Liver (tissue), 8 donors: ENCODE measurements at regions not wholly inside any gene's neighbourhood (a gene's known extent, or its start where the extent isn't known, plus 50 kb on each side); places are given as distances from the start of the nearest gene placed in this dataset.

Experiments
- DNase-seq: peaks from one replicate; pipeline ENCODE4 v3.0.0-alpha.2; 2017; ENCODE audit warnings: low spot score
- H3K27ac ChIP-seq, 2 donors: one replicate each; pipeline ENCODE4 v1.7.0; 2013; ENCODE audit warnings: inconsistent platforms in 2 of 2, low read length in 2 of 2, control low read depth in 1 of 2, low read depth in 1 of 2, mild to moderate bottlenecking in 1 of 2
- H3K27me3 ChIP-seq, 4 donors: one replicate each; pipeline versions ENCODE4 v1.6.1 to v1.7.0; 2013; ENCODE audit warnings: low read length in 3 of 4, inconsistent platforms in 1 of 4, mild to moderate bottlenecking in 1 of 4, moderate library complexity in 1 of 4; ENCODE audit not compliant: control insufficient read depth in 4 of 4, insufficient read depth in 4 of 4
- H3K36me3 ChIP-seq, 4 donors: one replicate each; pipeline versions ENCODE4 v1.6.1 to v1.7.0; 2013; ENCODE audit warnings: low read length in 3 of 4, mild to moderate bottlenecking in 3 of 4, low read depth in 1 of 4, moderate library complexity in 1 of 4; ENCODE audit not compliant: control insufficient read depth in 4 of 4, insufficient read depth in 3 of 4
- H3K4me1 ChIP-seq, 4 donors: one replicate each; pipeline versions ENCODE4 v1.6.1 to v1.7.0; 2013; ENCODE audit warnings: low read length in 3 of 4, mild to moderate bottlenecking in 3 of 4, moderate library complexity in 1 of 4; ENCODE audit not compliant: control insufficient read depth in 4 of 4, insufficient read depth in 4 of 4
- H3K4me3 ChIP-seq, 3 donors: one replicate each; pipeline versions ENCODE4 v1.6.1 to v1.7.0; 2013; ENCODE audit warnings: low read length in 3 of 3, control low read depth in 1 of 3, low read depth in 1 of 3, mild to moderate bottlenecking in 1 of 3
- H3K9ac ChIP-seq, 2 donors: one replicate each; pipeline ENCODE4 v1.7.0; 2013; ENCODE audit warnings: low read length in 2 of 2, mild to moderate bottlenecking in 2 of 2, moderate library complexity in 2 of 2, control low read depth in 1 of 2, low read depth in 1 of 2
- H3K9me3 ChIP-seq, 4 donors: one replicate each; pipeline versions ENCODE4 v1.6.1 to v1.7.0; 2013; ENCODE audit warnings: low read length in 3 of 4; ENCODE audit not compliant: control insufficient read depth in 4 of 4
- EGR1 ChIP-seq, 2 donors: IDR thresholded peaks; 2 replicates each; pipeline ENCODE4 v1.6.1; 2016 to 2018; ENCODE audit warnings: antibody characterized with exemption in 2 of 2, low read depth in 2 of 2
- FOXA1 ChIP-seq: IDR thresholded peaks from 2 replicates; pipeline ENCODE4 v1.6.1; 2016; ENCODE audit warnings: antibody characterized with exemption
- FOXA2 ChIP-seq: IDR thresholded peaks from 2 replicates; pipeline ENCODE4 v1.6.1; 2016; ENCODE audit warnings: antibody characterized with exemption
- GABPA ChIP-seq, 2 donors: IDR thresholded peaks in 1 of 2; conservative IDR thresholded peaks in 1 of 2; 2 replicates each; pipeline ENCODE4 v1.6.1; 2016; ENCODE audit warnings: antibody characterized with exemption in 2 of 2, mild to moderate bottlenecking in 1 of 2, moderate library complexity in 1 of 2
- HNF4A ChIP-seq, 2 donors: conservative IDR thresholded peaks; 2 replicates each; pipeline ENCODE4 v1.6.1; 2016; ENCODE audit warnings: antibody characterized with exemption in 2 of 2, mild to moderate bottlenecking in 2 of 2
- HNF4G ChIP-seq: IDR thresholded peaks from 2 replicates; pipeline ENCODE4 v1.6.1; 2016; ENCODE audit warnings: antibody characterized with exemption
- JUND ChIP-seq, 2 donors: IDR thresholded peaks; 2 replicates each; pipeline ENCODE4 v1.6.1; 2016; ENCODE audit warnings: antibody characterized with exemption in 2 of 2
- NR2F2 ChIP-seq: IDR thresholded peaks from 2 replicates; pipeline ENCODE4 v1.6.1; 2016; ENCODE audit warnings: antibody characterized with exemption
- RAD21 ChIP-seq, 2 donors: IDR thresholded peaks; 2 replicates each; pipeline ENCODE4 v1.6.1; 2016; ENCODE audit warnings: antibody characterized with exemption in 2 of 2, mild to moderate bottlenecking in 2 of 2
- RXRA ChIP-seq, 2 donors: IDR thresholded peaks; 2 replicates each; pipeline ENCODE4 v1.6.1; 2017 to 2018; ENCODE audit warnings: antibody characterized with exemption in 2 of 2, mild to moderate bottlenecking in 1 of 2
- SP1 ChIP-seq: IDR thresholded peaks from 2 replicates; pipeline ENCODE4 v1.6.1; 2018; ENCODE audit warnings: antibody characterized with exemption, mild to moderate bottlenecking
- TAF1 ChIP-seq: conservative IDR thresholded peaks from 2 replicates; pipeline ENCODE4 v1.6.1; 2016; ENCODE audit warnings: antibody characterized with exemption, mild to moderate bottlenecking
- YY1 ChIP-seq: IDR thresholded peaks from 2 replicates; pipeline ENCODE4 v1.6.1; 2016; ENCODE audit warnings: antibody characterized with exemption, mild to moderate bottlenecking
- WGBS: extraction: QIAGEN DNeasy Blood & Tissue Kit; methylation state at CpG from one replicate; pipeline ENCODE4 v1.1.7; 2013; 5-methylcytosine and 5-hydroxymethylcytosine counted together
- TF ChIP-seq, protein P1 (sequence below): IDR thresholded peaks from 2 replicates; pipeline ENCODE4 v1.6.1; 2016; ENCODE audit warnings: antibody characterized with exemption
- TF ChIP-seq, protein P2 (sequence below): fragments of 150-350 bp; IDR thresholded peaks from 2 replicates; pipeline ENCODE4 v1.5.1; 2017; ENCODE audit warnings: improper control_type of control experiment, low read depth, low read length; ENCODE audit not compliant: missing input control
- TF ChIP-seq, protein P3 (sequence below): IDR thresholded peaks from 2 replicates; pipeline ENCODE4 v1.6.1; 2016; ENCODE audit warnings: antibody characterized with exemption
- TF ChIP-seq, protein P4 (sequence below): IDR thresholded peaks from 2 replicates; pipeline ENCODE4 v1.6.1; 2016; ENCODE audit warnings: antibody characterized with exemption, mild to moderate bottlenecking
- TF ChIP-seq, protein P5 (sequence below): IDR thresholded peaks from 2 replicates; pipeline ENCODE4 v1.6.1; 2016; ENCODE audit warnings: antibody characterized with exemption
- donor health status: healthy.
- donor health status: healthy.
- donor health status: healthy.
- donor health status: healthy.
- donor health status: healthy.

DNA sequence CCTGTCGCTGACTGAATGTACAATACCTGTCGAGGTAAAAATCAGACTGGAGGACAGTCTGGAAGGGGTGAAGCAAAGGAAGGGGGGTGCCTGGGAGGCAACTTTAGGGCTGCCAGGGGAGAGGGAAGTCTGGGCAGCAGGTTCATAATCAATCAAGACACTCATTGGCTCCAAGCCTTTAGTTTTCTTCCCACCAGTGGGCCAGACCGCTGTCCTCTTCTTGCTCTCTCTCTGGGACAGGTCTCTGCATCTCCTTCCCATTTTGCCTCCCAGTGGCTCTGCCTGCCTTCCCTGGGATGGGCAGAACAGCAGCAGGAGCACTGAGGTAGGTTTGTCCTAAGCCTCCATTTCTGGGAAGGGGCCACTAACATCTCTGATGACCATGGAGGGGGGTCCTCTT is 206.5 kb downstream of the TTC8 start:
- Histone ChIP-seq H3K9me3 (no peaks in the 10 kb centered on the region), H3K4me1 (peaks cover 3 to 13% (median 11%) of the 10 kb centered on the region in 4 donors), H3K4me3 (no peak overlapping the region), H3K27ac (no peak overlapping the region), H3K9ac (no peak overlapping the region), H3K27me3 (no peaks in the 10 kb centered on the region), H3K36me3 (no peaks in the 10 kb centered on the region)
- 93% methylated on average over 3 of the region's 3 CpGs for WGBS
- DNase-seq: no peak
- TF ChIP-seq RAD21 (IDR thresholded peaks at IDR 0.05): no peak
- TF ChIP-seq RXRA (IDR thresholded peaks at IDR 0.05): no peak
- no peak for TF ChIP-seq JUND (IDR thresholded peaks at IDR 0.05)
- TF ChIP-seq, protein P1, sequence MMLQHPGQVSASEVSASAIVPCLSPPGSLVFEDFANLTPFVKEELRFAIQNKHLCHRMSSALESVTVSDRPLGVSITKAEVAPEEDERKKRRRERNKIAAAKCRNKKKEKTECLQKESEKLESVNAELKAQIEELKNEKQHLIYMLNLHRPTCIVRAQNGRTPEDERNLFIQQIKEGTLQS: no peak
- TF ChIP-seq, protein P2, sequence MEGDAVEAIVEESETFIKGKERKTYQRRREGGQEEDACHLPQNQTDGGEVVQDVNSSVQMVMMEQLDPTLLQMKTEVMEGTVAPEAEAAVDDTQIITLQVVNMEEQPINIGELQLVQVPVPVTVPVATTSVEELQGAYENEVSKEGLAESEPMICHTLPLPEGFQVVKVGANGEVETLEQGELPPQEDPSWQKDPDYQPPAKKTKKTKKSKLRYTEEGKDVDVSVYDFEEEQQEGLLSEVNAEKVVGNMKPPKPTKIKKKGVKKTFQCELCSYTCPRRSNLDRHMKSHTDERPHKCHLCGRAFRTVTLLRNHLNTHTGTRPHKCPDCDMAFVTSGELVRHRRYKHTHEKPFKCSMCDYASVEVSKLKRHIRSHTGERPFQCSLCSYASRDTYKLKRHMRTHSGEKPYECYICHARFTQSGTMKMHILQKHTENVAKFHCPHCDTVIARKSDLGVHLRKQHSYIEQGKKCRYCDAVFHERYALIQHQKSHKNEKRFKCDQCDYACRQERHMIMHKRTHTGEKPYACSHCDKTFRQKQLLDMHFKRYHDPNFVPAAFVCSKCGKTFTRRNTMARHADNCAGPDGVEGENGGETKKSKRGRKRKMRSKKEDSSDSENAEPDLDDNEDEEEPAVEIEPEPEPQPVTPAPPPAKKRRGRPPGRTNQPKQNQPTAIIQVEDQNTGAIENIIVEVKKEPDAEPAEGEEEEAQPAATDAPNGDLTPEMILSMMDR: no peak
- TF ChIP-seq TAF1: no peak
- no peak for TF ChIP-seq FOXA1
- TF ChIP-seq FOXA2: no peak
- TF ChIP-seq EGR1 (IDR thresholded peaks at IDR 0.05; ENCODE audit: low read depth in 2 of 2): no peak
- TF ChIP-seq GABPA (IDR thresholded peaks at IDR 0.05 in 1 of 2, conservative IDR thresholded peaks at IDR 0.05 in 1 of 2): no peak
- TF ChIP-seq HNF4G: no peak
- no peak for TF ChIP-seq SP1
- TF ChIP-seq, protein P3, sequence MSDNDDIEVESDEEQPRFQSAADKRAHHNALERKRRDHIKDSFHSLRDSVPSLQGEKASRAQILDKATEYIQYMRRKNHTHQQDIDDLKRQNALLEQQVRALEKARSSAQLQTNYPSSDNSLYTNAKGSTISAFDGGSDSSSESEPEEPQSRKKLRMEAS: no peak
- TF ChIP-seq NR2F2: no peak
- no peak for TF ChIP-seq YY1
- TF ChIP-seq, protein P4, sequence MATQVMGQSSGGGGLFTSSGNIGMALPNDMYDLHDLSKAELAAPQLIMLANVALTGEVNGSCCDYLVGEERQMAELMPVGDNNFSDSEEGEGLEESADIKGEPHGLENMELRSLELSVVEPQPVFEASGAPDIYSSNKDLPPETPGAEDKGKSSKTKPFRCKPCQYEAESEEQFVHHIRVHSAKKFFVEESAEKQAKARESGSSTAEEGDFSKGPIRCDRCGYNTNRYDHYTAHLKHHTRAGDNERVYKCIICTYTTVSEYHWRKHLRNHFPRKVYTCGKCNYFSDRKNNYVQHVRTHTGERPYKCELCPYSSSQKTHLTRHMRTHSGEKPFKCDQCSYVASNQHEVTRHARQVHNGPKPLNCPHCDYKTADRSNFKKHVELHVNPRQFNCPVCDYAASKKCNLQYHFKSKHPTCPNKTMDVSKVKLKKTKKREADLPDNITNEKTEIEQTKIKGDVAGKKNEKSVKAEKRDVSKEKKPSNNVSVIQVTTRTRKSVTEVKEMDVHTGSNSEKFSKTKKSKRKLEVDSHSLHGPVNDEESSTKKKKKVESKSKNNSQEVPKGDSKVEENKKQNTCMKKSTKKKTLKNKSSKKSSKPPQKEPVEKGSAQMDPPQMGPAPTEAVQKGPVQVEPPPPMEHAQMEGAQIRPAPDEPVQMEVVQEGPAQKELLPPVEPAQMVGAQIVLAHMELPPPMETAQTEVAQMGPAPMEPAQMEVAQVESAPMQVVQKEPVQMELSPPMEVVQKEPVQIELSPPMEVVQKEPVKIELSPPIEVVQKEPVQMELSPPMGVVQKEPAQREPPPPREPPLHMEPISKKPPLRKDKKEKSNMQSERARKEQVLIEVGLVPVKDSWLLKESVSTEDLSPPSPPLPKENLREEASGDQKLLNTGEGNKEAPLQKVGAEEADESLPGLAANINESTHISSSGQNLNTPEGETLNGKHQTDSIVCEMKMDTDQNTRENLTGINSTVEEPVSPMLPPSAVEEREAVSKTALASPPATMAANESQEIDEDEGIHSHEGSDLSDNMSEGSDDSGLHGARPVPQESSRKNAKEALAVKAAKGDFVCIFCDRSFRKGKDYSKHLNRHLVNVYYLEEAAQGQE: no peak

DNA sequence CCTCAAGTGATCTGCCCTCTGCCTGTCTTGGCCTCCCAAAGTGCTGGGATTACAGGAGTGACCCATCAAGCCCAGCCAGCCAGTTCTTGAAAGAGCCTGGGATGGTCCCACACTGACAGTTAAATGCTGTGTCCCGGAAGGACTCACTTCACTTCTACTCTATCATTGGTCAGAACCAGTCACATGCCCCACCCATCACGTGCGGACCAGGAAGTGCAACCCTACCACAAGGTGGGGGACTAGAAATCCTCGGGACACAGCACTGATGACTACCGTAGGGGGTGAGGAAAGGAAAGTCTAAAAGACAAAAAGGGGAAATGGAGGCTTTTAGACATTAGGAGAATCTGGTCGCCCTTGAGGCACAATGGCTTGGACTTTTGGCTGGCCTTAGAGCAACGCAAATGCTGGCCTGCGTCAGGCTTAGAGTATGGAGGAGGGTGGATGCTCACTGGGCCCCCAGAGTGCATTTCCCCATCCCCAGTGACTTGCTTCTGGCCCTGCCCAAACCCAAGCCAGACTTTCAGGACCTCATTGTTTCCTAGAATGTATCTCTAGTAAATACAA is 207.7 kb downstream of the TTC8 start:
- Histone ChIP-seq H3K27me3 (no peaks in the 10 kb centered on the region), H3K9ac (no peak overlapping the region), H3K4me1 (peaks cover 3 to 6% (median 4%) of the 10 kb centered on the region in 4 donors), H3K27ac (no peak overlapping the region), H3K9me3 (no peaks in the 10 kb centered on the region), H3K36me3 (no peaks in the 10 kb centered on the region), H3K4me3 (no peak overlapping the region)
- TF ChIP-seq FOXA2: no peak
- TF ChIP-seq RAD21 (IDR thresholded peaks at IDR 0.05): no peak
- TF ChIP-seq NR2F2: no peak
- TF ChIP-seq, protein P2: no peak
- no peak for TF ChIP-seq HNF4A (conservative IDR thresholded peaks at IDR 0.05)
- no peak for TF ChIP-seq HNF4G
- TF ChIP-seq, protein P3: no peak
- TF ChIP-seq YY1: no peak
- TF ChIP-seq SP1: no peak
- TF ChIP-seq FOXA1: no peak
- TF ChIP-seq RXRA (IDR thresholded peaks at IDR 0.05): no peak
- TF ChIP-seq, protein P5, sequence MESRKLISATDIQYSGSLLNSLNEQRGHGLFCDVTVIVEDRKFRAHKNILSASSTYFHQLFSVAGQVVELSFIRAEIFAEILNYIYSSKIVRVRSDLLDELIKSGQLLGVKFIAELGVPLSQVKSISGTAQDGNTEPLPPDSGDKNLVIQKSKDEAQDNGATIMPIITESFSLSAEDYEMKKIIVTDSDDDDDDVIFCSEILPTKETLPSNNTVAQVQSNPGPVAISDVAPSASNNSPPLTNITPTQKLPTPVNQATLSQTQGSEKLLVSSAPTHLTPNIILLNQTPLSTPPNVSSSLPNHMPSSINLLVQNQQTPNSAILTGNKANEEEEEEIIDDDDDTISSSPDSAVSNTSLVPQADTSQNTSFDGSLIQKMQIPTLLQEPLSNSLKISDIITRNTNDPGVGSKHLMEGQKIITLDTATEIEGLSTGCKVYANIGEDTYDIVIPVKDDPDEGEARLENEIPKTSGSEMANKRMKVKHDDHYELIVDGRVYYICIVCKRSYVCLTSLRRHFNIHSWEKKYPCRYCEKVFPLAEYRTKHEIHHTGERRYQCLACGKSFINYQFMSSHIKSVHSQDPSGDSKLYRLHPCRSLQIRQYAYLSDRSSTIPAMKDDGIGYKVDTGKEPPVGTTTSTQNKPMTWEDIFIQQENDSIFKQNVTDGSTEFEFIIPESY: no peak
- no peak for TF ChIP-seq TAF1
- TF ChIP-seq EGR1 (IDR thresholded peaks at IDR 0.05; ENCODE audit: low read depth in 2 of 2): no peak
- TF ChIP-seq, protein P1: no peak
- TF ChIP-seq JUND (IDR thresholded peaks at IDR 0.05): no peak
- no peak for TF ChIP-seq GABPA (IDR thresholded peaks at IDR 0.05 in 1 of 2, conservative IDR thresholded peaks at IDR 0.05 in 1 of 2)
- DNase-seq: no peak
- WGBS: 89% methylated on average over 8 of the region's 8 CpGs
